Vagina (tissue), 2 donors: ENCODE measurements at regions not wholly inside any gene's neighbourhood (a gene's known extent, or its start where the extent isn't known, plus 50 kb on each side); places are given as distances from the start of the nearest gene placed in this dataset.

Experiments used
- CTCF ChIP-seq, 3 experiments: fragments of 450-650 bp in 2 of 3; fragments of 200-600 bp in 1 of 3; sonication (generic) in 1 of 3; IDR thresholded peaks; one replicate each; pipeline ENCODE4 v1.5.1; 2017 to 2019; ENCODE audit warnings: antibody characterized with exemption in 3 of 3, mild to moderate bottlenecking in 2 of 3, moderate library complexity in 2 of 3
- POLR2A ChIP-seq, 2 donors: fragments of 450-650 bp; IDR thresholded peaks; one replicate each; pipeline ENCODE4 v1.6.1; 2017; ENCODE audit warnings: antibody characterized with exemption in 2 of 2, mild to moderate bottlenecking in 2 of 2, moderate library complexity in 2 of 2

- TF ChIP-seq POLR2A (IDR thresholded peaks at IDR 0.05): no peak
- no peak for TF ChIP-seq CTCF (IDR thresholded peaks at IDR 0.05)
These were observed 144.4 kb downstream of the LIG4 start for GRCh38 chr13:108070925-108071324.
